ENCODE measurements at regions not wholly inside any gene's neighbourhood (a gene's known extent, or its start where the extent isn't known, plus 50 kb on each side); places are given as distances from the start of the nearest gene placed in this dataset.

DNA sequence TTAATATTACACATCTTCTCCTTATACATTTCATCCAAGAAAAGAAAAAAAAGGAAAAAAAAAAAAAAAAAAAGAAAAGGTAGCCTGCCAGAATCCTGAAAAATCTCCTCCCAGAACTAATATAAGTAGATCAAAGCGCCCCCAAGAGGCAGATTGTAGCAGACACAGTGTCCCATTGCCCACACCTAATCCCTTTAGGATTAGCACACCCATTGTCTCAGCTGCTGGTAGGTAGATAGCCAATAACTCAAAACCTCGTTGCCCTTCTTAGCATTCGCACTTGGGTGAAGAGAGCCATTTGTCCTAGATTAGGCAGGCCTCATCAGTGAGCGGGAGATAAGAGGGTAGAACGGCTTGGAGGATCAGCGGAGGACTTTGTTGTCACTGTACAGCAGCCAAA lies 100.2 kb upstream of the SORCS1 start:
- FAIRE-seq, result no peak

- FAIRE-seq, result no peak
Measured at GRCh38 chr10:107244122-107244521, 79.6 kb upstream of the SORCS1 start.

DNA sequence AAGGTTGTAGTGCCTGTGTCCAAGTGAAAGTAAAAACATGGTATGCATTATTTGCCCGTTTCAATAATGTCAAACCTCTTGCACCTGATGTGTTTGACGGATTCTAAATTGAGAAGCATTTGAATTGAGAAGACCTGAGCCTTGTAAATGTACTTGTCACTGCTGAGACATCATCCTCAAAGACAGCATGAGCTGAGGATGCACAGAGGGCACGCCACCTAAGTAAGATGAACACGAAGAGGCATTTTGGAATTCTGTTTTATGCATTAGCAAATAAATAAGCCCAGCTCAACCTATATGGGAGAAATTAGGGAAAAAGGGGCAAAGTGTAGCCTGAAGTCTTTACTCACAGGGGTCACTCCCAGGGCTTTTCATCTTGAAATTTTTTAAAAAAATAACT lies 73.8 kb upstream of the SORCS1 start:
- FAIRE-seq, result no peak

GRCh38 chr10:107232013-107232412 lies 67.5 kb upstream of the SORCS1 start:
- no peak for FAIRE-seq

DNA sequence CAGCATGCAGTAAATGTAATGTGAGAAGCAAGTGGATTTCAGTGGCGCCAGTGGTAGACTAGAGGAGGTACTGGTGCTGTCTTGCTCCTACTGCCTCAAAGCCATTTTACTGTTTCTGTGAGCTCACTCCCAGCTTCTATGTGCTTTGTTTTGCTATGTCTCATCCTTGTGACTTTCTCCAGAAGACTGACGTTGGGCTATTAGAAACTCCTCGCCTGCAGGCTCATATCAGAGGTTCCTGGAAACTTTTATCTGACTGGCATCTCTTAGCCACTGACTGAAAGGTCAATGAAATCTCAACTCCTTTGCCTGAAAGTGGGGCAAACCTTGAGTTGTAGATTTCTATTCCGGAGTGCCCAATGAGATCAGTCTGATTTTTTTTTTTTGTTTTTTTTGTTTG lies 66.4 kb upstream of the SORCS1 start:
- no peak for FAIRE-seq

DNA sequence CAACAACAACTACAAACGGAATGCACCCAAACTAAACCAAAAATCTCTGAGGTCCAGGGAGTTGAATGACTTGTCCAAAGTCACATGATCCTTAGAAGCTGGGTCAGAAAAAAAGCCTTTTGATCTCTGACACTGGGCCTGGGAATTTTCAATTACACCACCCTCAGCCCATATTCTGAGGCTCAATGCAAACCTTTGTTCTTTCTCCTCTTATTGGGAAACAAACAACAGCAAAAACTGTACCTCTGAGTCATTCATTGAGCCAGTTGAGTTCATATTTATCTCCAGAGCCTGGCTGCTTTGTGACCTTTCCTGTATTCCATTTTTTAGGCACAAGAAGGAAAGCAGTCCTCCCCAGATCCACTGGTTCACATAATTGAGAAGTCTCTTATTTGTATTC lies 51.2 kb upstream of the SORCS1 start:
- FAIRE-seq, result no peak

All from colon (tissue), 2 donors.